Immature natural killer cell (primary cell): ENCODE measurements at regions not wholly inside any gene's neighbourhood (a gene's known extent, or its start where the extent isn't known, plus 50 kb on each side); places are given as distances from the start of the nearest gene placed in this dataset.

Experiments
- DNase-seq, 3 donors: peaks; one replicate each; pipeline ENCODE4 v3.0.0; 2022; ENCODE audit warnings: mixed read lengths in 1 of 3
- H3K27ac Mint-ChIP-seq, 6 donors: one replicate each; pipeline ENCODE4 v1.8.0; 2020; ENCODE audit warnings: mixed read lengths in 6 of 6, mild to moderate bottlenecking in 5 of 6, inconsistent platforms in 4 of 6, moderate library complexity in 3 of 6
- H3K27me3 Mint-ChIP-seq, 3 donors: one replicate each; pipeline ENCODE4 v1.8.0; 2020 to 2021; ENCODE audit warnings: low read depth in 3 of 3, mild to moderate bottlenecking in 3 of 3, mixed read lengths in 3 of 3, moderate library complexity in 3 of 3, inconsistent platforms in 1 of 3
- H3K36me3 Mint-ChIP-seq, 3 donors: one replicate each; pipeline ENCODE4 v1.8.0; 2020; ENCODE audit warnings: mixed read lengths in 3 of 3, inconsistent platforms in 2 of 3, mild to moderate bottlenecking in 2 of 3
- H3K4me1 Mint-ChIP-seq, 2 donors: one replicate each; pipeline ENCODE4 v1.8.0; 2020; ENCODE audit warnings: inconsistent platforms in 2 of 2, mild to moderate bottlenecking in 2 of 2, mixed read lengths in 2 of 2, moderate library complexity in 1 of 2
- H3K4me3 Mint-ChIP-seq, 5 donors: one replicate each; pipeline ENCODE4 v1.8.0; 2020; ENCODE audit warnings: mild to moderate bottlenecking in 5 of 5, mixed read lengths in 5 of 5, inconsistent platforms in 3 of 5, moderate library complexity in 3 of 5
- H3K9me3 Mint-ChIP-seq, 6 donors: one replicate each; pipeline ENCODE4 v1.8.0; 2020; ENCODE audit warnings: mild to moderate bottlenecking in 6 of 6, mixed read lengths in 6 of 6, inconsistent platforms in 4 of 6, moderate library complexity in 3 of 6

GRCh38 chr3:127337911-127338531 lies 50.2 kb upstream of the PRR20G start:
- Mint-ChIP-seq H3K27ac (no peak overlapping the region), H3K36me3 (no peaks in the 10 kb centered on the region), H3K4me1 (no peaks in the 10 kb centered on the region), H3K9me3 (peaks cover 0 to 13% (median 1%) of the 10 kb centered on the region in 6 donors), H3K27me3 (peaks cover 4 to 15% (median 10%) of the 10 kb centered on the region in 3 donors), H3K4me3 (no peak overlapping the region)
- DNase-seq, result no peak
